ENCODE measurements at regions not wholly inside any gene's neighbourhood (a gene's known extent, or its start where the extent isn't known, plus 50 kb on each side); places are given as distances from the start of the nearest gene placed in this dataset.

DNA sequence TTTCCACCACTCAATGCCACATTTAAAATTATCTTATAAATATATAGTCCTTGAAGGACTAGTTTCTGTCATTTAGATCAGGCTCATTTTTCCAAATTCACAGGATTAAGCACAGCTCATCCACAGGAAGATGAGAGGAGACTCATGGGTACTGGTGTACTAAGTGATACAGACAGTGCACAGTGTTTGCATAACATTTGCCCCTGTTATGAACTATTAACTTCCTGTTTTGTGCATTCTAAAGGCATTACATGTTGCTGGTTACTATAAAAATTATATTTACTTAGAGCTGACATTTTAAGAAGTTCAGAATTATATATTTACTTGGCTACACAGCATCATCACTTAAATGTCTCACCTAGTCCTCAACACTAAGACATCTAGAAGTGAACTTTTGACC lies 772.0 kb downstream of the TECRL start:
- no peak overlapping the region for H3K4me3 Mint-ChIP-seq
- no peak overlapping the region for H3K27ac Mint-ChIP-seq
- no peaks in the 10 kb centered on the region for H3K27me3 Mint-ChIP-seq (ENCODE audit: low read depth)
- H3K4me1 Mint-ChIP-seq = peaks cover 11% of the 10 kb centered on the region
- peaks cover 31% of the 10 kb centered on the region for H3K9me3 Mint-ChIP-seq
- peaks cover 3% of the 10 kb centered on the region for H3K36me3 Mint-ChIP-seq
- TF ChIP-seq, protein P1, sequence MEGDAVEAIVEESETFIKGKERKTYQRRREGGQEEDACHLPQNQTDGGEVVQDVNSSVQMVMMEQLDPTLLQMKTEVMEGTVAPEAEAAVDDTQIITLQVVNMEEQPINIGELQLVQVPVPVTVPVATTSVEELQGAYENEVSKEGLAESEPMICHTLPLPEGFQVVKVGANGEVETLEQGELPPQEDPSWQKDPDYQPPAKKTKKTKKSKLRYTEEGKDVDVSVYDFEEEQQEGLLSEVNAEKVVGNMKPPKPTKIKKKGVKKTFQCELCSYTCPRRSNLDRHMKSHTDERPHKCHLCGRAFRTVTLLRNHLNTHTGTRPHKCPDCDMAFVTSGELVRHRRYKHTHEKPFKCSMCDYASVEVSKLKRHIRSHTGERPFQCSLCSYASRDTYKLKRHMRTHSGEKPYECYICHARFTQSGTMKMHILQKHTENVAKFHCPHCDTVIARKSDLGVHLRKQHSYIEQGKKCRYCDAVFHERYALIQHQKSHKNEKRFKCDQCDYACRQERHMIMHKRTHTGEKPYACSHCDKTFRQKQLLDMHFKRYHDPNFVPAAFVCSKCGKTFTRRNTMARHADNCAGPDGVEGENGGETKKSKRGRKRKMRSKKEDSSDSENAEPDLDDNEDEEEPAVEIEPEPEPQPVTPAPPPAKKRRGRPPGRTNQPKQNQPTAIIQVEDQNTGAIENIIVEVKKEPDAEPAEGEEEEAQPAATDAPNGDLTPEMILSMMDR (IDR thresholded peaks at IDR 0.05; ENCODE audit: unreplicated experiment) = no peak
- no peak for DNase-seq (ENCODE audit: low spot score in 2 of 2, unreplicated experiment in 2 of 2)

DNA sequence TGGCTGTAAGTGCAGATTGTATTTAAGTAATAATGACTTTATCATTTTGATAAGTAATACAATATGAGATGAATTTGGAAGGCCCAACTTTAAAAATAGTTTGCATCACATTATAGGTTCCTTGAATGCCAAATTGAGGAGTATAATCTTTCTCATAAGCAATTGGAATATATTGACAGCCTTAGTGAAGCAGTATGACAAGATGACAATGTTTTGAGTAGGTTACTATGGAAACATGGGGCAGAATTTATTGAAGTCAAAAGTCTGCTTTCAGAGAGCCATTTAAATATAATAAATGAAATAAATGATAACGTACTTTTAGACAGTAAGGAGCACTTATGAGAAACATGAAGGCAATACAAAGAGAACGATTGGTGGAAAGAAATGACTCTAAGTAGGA lies 776.4 kb downstream of the TECRL start:
- H3K4me3 Mint-ChIP-seq = no peak overlapping the region

DNA sequence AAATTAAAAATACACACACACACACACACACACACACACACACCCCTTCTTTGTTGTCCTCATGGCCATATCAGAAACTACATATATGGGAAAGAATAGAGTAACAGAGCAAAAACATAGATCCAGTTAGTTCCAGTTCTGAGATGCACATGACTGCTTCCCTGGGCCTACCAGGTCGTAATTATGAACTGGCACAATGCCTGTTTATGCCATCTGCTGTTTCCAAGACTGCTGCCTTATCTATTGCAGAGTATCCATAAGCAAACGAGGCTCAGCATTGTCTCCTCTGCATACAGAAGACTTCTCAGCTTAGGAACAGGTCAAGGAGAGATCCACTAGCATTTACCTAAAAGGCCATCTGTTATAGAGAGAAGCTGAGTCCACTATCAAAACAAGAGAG lies 789.0 kb downstream of the TECRL start:
- no peak overlapping the region for H3K4me3 Mint-ChIP-seq
- TF ChIP-seq, protein P1 (IDR thresholded peaks at IDR 0.05; ENCODE audit: unreplicated experiment) = no peak
- DNase-seq (ENCODE audit: low spot score in 2 of 2, unreplicated experiment in 2 of 2) = no peak
- no peaks in the 10 kb centered on the region for H3K36me3 Mint-ChIP-seq
- H3K27ac Mint-ChIP-seq = no peak overlapping the region
- H3K4me1 Mint-ChIP-seq = peaks cover 16% of the 10 kb centered on the region
- H3K27me3 Mint-ChIP-seq (ENCODE audit: low read depth) = no peaks in the 10 kb centered on the region
- H3K9me3 Mint-ChIP-seq = peaks cover 2% of the 10 kb centered on the region

More for the DNA sequence above, 776.4 kb downstream of the TECRL start:
- Mint-ChIP-seq H3K36me3 (peaks cover 5% of the 10 kb centered on the region), H3K27me3 (ENCODE audit: low read depth) (no peaks in the 10 kb centered on the region), H3K4me1 (peaks cover 9% of the 10 kb centered on the region), H3K9me3 (peaks cover 49% of the 10 kb centered on the region), H3K27ac (no peak overlapping the region)
- TF ChIP-seq, protein P1 (IDR thresholded peaks at IDR 0.05; ENCODE audit: unreplicated experiment) = no peak
- DNase-seq (ENCODE audit: low spot score in 2 of 2, unreplicated experiment in 2 of 2) = no peak

DNA sequence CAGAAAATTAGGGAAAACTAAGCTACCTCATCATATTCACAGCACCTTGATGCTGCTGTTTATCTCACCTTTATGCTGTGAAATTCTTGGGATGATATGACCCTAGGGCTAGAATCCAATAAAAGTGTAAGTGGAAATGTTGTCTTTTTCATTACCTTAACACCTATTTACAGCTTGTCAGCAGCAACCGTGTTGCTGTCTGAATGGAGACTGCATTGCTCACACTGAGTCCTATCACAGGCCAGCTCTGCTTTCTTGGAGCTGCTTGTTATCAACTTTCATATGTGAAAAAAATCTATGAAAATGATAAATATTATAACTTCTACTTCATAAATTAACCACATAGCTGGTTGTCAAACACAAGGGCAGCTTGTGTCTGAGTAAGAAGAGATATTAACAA lies 789.5 kb downstream of the TECRL start:
- Mint-ChIP-seq H3K4me1 (peaks cover 16% of the 10 kb centered on the region), H3K4me3 (no peak overlapping the region), H3K27me3 (ENCODE audit: low read depth) (no peaks in the 10 kb centered on the region), H3K27ac (no peak overlapping the region), H3K36me3 (no peaks in the 10 kb centered on the region), H3K9me3 (no peaks in the 10 kb centered on the region)
- TF ChIP-seq, protein P1 (IDR thresholded peaks at IDR 0.05; ENCODE audit: unreplicated experiment) = no peak
- no peak for DNase-seq (ENCODE audit: low spot score in 2 of 2, unreplicated experiment in 2 of 2)

DNA sequence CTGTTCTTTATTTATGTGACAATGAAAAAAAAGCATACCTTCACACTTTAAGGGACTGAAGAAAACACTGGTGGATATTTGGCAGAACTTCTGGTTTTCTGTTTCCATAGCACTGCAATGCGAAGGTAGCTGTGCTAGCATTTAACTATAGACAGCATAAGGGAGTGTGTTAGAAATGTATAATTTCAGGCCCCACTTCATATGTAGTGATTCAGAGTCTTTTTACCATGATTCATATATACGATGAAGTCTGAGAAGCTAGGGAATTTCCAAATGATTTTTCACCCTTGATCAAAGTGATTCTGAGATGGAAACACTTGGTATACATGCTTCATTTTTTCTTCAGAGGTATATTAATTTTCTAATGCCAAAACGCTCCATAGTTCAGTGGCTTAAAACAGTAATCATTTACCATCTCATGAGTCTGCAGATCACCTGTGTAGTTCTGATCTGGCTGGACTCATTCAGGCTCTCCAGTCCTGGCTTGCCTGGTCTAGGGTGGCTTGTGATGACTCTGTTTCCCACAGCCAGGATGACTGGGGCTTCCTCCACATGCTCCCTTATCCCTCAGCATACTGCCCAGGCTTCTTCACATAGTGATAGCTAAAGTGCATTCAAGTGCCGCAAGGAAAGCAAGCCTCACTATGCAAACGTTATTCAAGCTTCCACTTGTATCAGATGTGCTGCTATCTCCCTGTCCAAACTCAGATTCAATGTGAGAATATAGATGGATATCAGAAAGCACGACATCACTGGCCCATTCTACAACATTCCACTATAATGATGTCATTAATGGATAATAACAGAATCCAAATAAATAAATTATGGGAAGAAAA lies 790.1 kb downstream of the TECRL start:
- no peak for DNase-seq (ENCODE audit: low spot score in 2 of 2, unreplicated experiment in 2 of 2)

More for the DNA sequence above, 790.1 kb downstream of the TECRL start:
- no peaks in the 10 kb centered on the region for H3K9me3 Mint-ChIP-seq
- peaks cover 16% of the 10 kb centered on the region for H3K4me1 Mint-ChIP-seq
- H3K4me3 Mint-ChIP-seq = no peak overlapping the region
- no peak overlapping the region for H3K27ac Mint-ChIP-seq
- H3K36me3 Mint-ChIP-seq = no peaks in the 10 kb centered on the region
- no peaks in the 10 kb centered on the region for H3K27me3 Mint-ChIP-seq (ENCODE audit: low read depth)
- TF ChIP-seq, protein P1 (IDR thresholded peaks at IDR 0.05; ENCODE audit: unreplicated experiment) = no peak

All from mesothelial cell of epicardium (in vitro differentiated cells).